Effector memory CD8-positive, alpha-beta T cell (primary cell): ENCODE measurements at regions not wholly inside any gene's neighbourhood (a gene's known extent, or its start where the extent isn't known, plus 50 kb on each side); places are given as distances from the start of the nearest gene placed in this dataset.

Source experiments
- ATAC-seq: fragments of 150-1000 bp; cut with Tn5 transposase; replicated peaks from 2 replicates; pipeline ENCODE4 v1.10.0; 2021; ENCODE audit warnings: mild to moderate bottlenecking, moderate library complexity
- DNase-seq, 3 experiments: peaks; one replicate each; pipeline ENCODE4 v3.0.0; 2021
- H3K27ac Mint-ChIP-seq, 2 donors: one replicate each; pipeline ENCODE4 v1.8.0; 2022; ENCODE audit warnings: mild to moderate bottlenecking in 2 of 2, mixed read lengths in 2 of 2, moderate library complexity in 2 of 2
- H3K27me3 Mint-ChIP-seq, 2 donors: one replicate each; pipeline ENCODE4 v1.8.0; 2022; ENCODE audit warnings: mixed read lengths in 2 of 2
- H3K36me3 Mint-ChIP-seq: one replicate; pipeline ENCODE4 v1.8.0; 2022; ENCODE audit warnings: mild to moderate bottlenecking, moderate library complexity, mixed read lengths; ENCODE audit not compliant: insufficient read depth
- H3K4me1 Mint-ChIP-seq, 2 donors: one replicate each; pipeline ENCODE4 v1.8.0; 2022; ENCODE audit warnings: low read depth in 2 of 2, mixed read lengths in 2 of 2
- H3K4me3 Mint-ChIP-seq, 2 donors: one replicate each; pipeline ENCODE4 v1.8.0; 2022; ENCODE audit warnings: mild to moderate bottlenecking in 2 of 2, mixed read lengths in 2 of 2, moderate library complexity in 2 of 2
- H3K9me3 Mint-ChIP-seq, 2 donors: one replicate each; pipeline ENCODE4 v1.8.0; 2022; ENCODE audit warnings: mixed read lengths in 2 of 2

GRCh38 chr6:167717455-167717854, 109.3 kb upstream of the AFDN start:
- H3K27me3 Mint-ChIP-seq = peaks cover 10 to 39% of the 10 kb centered on the region in 2 donors
- peaks cover 0 to 1% of the 10 kb centered on the region in 2 donors for H3K9me3 Mint-ChIP-seq
- H3K4me3 Mint-ChIP-seq = no peak overlapping the region
- H3K36me3 Mint-ChIP-seq = peaks cover 3% of the 10 kb centered on the region
- no peak overlapping the region for H3K27ac Mint-ChIP-seq
- DNase-seq (no peak), ATAC-seq (no peak)
- H3K4me1 Mint-ChIP-seq = no peaks in the 10 kb centered on the region

GRCh38 chr6:167717867-167718266, 108.8 kb upstream of the AFDN start:
- Mint-ChIP-seq H3K4me3 (no peak overlapping the region), H3K4me1 (no peaks in the 10 kb centered on the region), H3K9me3 (peaks cover 0 to 1% of the 10 kb centered on the region in 2 donors), H3K36me3 (peaks cover 3% of the 10 kb centered on the region), H3K27me3 (peaks cover 7 to 35% of the 10 kb centered on the region in 2 donors), H3K27ac (no peak overlapping the region)
- ATAC-seq (no peak), DNase-seq (no peak)

GRCh38 chr6:167719920-167720319, 106.8 kb upstream of the AFDN start:
- peaks cover 0 to 1% of the 10 kb centered on the region in 2 donors for H3K9me3 Mint-ChIP-seq
- H3K4me1 Mint-ChIP-seq = no peaks in the 10 kb centered on the region
- H3K36me3 Mint-ChIP-seq = no peaks in the 10 kb centered on the region
- H3K27me3 Mint-ChIP-seq = peaks cover 0 to 21% of the 10 kb centered on the region in 2 donors
- no peak for ATAC-seq
- no peak for DNase-seq
- H3K4me3 Mint-ChIP-seq = no peak overlapping the region
- no peak overlapping the region for H3K27ac Mint-ChIP-seq

- no peak overlapping the region for H3K4me3 Mint-ChIP-seq
- H3K4me1 Mint-ChIP-seq = no peaks in the 10 kb centered on the region
- DNase-seq (no peak), ATAC-seq (no peak)
- peaks cover 5 to 21% of the 10 kb centered on the region in 2 donors for H3K27me3 Mint-ChIP-seq
- H3K36me3 Mint-ChIP-seq = no peaks in the 10 kb centered on the region
- peaks cover 0 to 1% of the 10 kb centered on the region in 2 donors for H3K9me3 Mint-ChIP-seq
- no peak overlapping the region for H3K27ac Mint-ChIP-seq
These were observed 106.0 kb upstream of the AFDN start for GRCh38 chr6:167720456-167721285.

GRCh38 chr6:167721291-167721690, 105.4 kb upstream of the AFDN start:
- Mint-ChIP-seq H3K9me3 (peaks cover 0 to 1% of the 10 kb centered on the region in 2 donors), H3K27ac (no peak overlapping the region), H3K4me3 (no peak overlapping the region), H3K4me1 (no peaks in the 10 kb centered on the region), H3K27me3 (peaks cover 5 to 21% of the 10 kb centered on the region in 2 donors), H3K36me3 (no peaks in the 10 kb centered on the region)
- DNase-seq (no peak), ATAC-seq (no peak)

- Mint-ChIP-seq H3K36me3 (no peaks in the 10 kb centered on the region), H3K27me3 (peaks cover 5 to 31% of the 10 kb centered on the region in 2 donors)
These were observed 103.9 kb upstream of the AFDN start for GRCh38 chr6:167722634-167723309.

GRCh38 chr6:167726043-167726621, 100.6 kb upstream of the AFDN start:
- Mint-ChIP-seq H3K27me3 (peaks cover 5 to 17% of the 10 kb centered on the region in 2 donors), H3K27ac (no peak overlapping the region), H3K4me3 (no peak overlapping the region), H3K4me1 (no peaks in the 10 kb centered on the region), H3K9me3 (no peaks in the 10 kb centered on the region), H3K36me3 (no peaks in the 10 kb centered on the region)
- DNase-seq = no peak
- ATAC-seq = no peak

More at GRCh38 chr6:167722634-167723309, 103.9 kb upstream of the AFDN start:
- H3K4me3 Mint-ChIP-seq = no peak overlapping the region
- peaks cover 0 to 1% of the 10 kb centered on the region in 2 donors for H3K9me3 Mint-ChIP-seq
- DNase-seq = no peak
- ATAC-seq = no peak
- no peaks in the 10 kb centered on the region for H3K4me1 Mint-ChIP-seq
- H3K27ac Mint-ChIP-seq = no peak overlapping the region

- H3K36me3 Mint-ChIP-seq = no peaks in the 10 kb centered on the region
- no peaks in the 10 kb centered on the region for H3K4me1 Mint-ChIP-seq
- ATAC-seq = no peak
- DNase-seq = no peak
- H3K9me3 Mint-ChIP-seq = peaks cover 0 to 6% of the 10 kb centered on the region in 2 donors
- H3K27me3 Mint-ChIP-seq = peaks cover 2 to 12% of the 10 kb centered on the region in 2 donors
- H3K4me3 Mint-ChIP-seq = no peak overlapping the region
- H3K27ac Mint-ChIP-seq = no peak overlapping the region
These were observed 96.3 kb upstream of the AFDN start for GRCh38 chr6:167730441-167730840.

- H3K9me3 Mint-ChIP-seq = peaks cover 0 to 6% of the 10 kb centered on the region in 2 donors
- ATAC-seq (no peak), DNase-seq (no peak)
- H3K27me3 Mint-ChIP-seq = peaks cover 0 to 20% of the 10 kb centered on the region in 2 donors
- H3K4me3 Mint-ChIP-seq = no peak overlapping the region
- H3K36me3 Mint-ChIP-seq = no peaks in the 10 kb centered on the region
- no peaks in the 10 kb centered on the region for H3K4me1 Mint-ChIP-seq
- no peak overlapping the region for H3K27ac Mint-ChIP-seq
These were observed 95.5 kb upstream of the AFDN start for GRCh38 chr6:167731216-167731615.

- DNase-seq = no peak
- no peak for ATAC-seq
- no peak overlapping the region for H3K27ac Mint-ChIP-seq
- H3K36me3 Mint-ChIP-seq = no peaks in the 10 kb centered on the region
- no peak overlapping the region for H3K4me3 Mint-ChIP-seq
- peaks cover 0 to 6% of the 10 kb centered on the region in 2 donors for H3K9me3 Mint-ChIP-seq
- no peaks in the 10 kb centered on the region for H3K4me1 Mint-ChIP-seq
- H3K27me3 Mint-ChIP-seq = peaks cover 0 to 21% of the 10 kb centered on the region in 2 donors
These were observed 94.8 kb upstream of the AFDN start for GRCh38 chr6:167731731-167732422.

GRCh38 chr6:167733740-167734661, 92.7 kb upstream of the AFDN start:
- Mint-ChIP-seq H3K4me1 (no peaks in the 10 kb centered on the region), H3K27me3 (peaks cover 7 to 31% of the 10 kb centered on the region in 2 donors), H3K27ac (no peak overlapping the region), H3K36me3 (no peaks in the 10 kb centered on the region), H3K4me3 (no peak overlapping the region), H3K9me3 (peaks cover 0 to 6% of the 10 kb centered on the region in 2 donors)
- DNase-seq = no peak
- no peak for ATAC-seq

GRCh38 chr6:167734662-167735083, 92.0 kb upstream of the AFDN start:
- no peak for ATAC-seq
- Mint-ChIP-seq H3K4me1 (no peaks in the 10 kb centered on the region), H3K9me3 (peaks cover 0 to 6% of the 10 kb centered on the region in 2 donors), H3K36me3 (no peaks in the 10 kb centered on the region), H3K4me3 (no peak overlapping the region), H3K27me3 (peaks cover 7 to 37% of the 10 kb centered on the region in 2 donors), H3K27ac (no peak overlapping the region)
- DNase-seq = no peak
